ENCODE measurements at regions not wholly inside any gene's neighbourhood (a gene's known extent, or its start where the extent isn't known, plus 50 kb on each side); places are given as distances from the start of the nearest gene placed in this dataset.
A peak's percentile ranks its signal among the peaks of the same experiment; 100 is the strongest.

- no peaks in the 10 kb centered on the region for H3K36me3 Mint-ChIP-seq
- no peak overlapping the region for H3K27ac Mint-ChIP-seq
- H3K27me3 Mint-ChIP-seq, result peaks cover 6% of the 10 kb centered on the region
- H3K4me1 Mint-ChIP-seq, result no peaks in the 10 kb centered on the region
- no peak overlapping the region for H3K4me3 Mint-ChIP-seq
- CTCF ChIA-PET, result no interaction called here
- no peaks in the 10 kb centered on the region for H3K9me3 Mint-ChIP-seq
- no peak for DNase-seq
Measured at GRCh38 chr3:72669224-72669623, 179.0 kb downstream of the SHQ1 start.

GRCh38 chr3:72666447-72666755, 181.8 kb downstream of the SHQ1 start:
- H3K4me3 Mint-ChIP-seq, result no peak overlapping the region
- no peaks in the 10 kb centered on the region for H3K9me3 Mint-ChIP-seq
- H3K4me1 Mint-ChIP-seq, result no peaks in the 10 kb centered on the region
- no peak overlapping the region for H3K27ac Mint-ChIP-seq
- H3K27me3 Mint-ChIP-seq, result peaks cover 5% of the 10 kb centered on the region
- CTCF ChIA-PET, result interaction anchor here (0.6 to 5.4 kb wide), 29 partner anchors 8 to 740 kb away, joined by 3 to 117 read pairs (median 4); no protein-coding TSS in a partner anchor
- no peak for DNase-seq
- no peaks in the 10 kb centered on the region for H3K36me3 Mint-ChIP-seq

DNA sequence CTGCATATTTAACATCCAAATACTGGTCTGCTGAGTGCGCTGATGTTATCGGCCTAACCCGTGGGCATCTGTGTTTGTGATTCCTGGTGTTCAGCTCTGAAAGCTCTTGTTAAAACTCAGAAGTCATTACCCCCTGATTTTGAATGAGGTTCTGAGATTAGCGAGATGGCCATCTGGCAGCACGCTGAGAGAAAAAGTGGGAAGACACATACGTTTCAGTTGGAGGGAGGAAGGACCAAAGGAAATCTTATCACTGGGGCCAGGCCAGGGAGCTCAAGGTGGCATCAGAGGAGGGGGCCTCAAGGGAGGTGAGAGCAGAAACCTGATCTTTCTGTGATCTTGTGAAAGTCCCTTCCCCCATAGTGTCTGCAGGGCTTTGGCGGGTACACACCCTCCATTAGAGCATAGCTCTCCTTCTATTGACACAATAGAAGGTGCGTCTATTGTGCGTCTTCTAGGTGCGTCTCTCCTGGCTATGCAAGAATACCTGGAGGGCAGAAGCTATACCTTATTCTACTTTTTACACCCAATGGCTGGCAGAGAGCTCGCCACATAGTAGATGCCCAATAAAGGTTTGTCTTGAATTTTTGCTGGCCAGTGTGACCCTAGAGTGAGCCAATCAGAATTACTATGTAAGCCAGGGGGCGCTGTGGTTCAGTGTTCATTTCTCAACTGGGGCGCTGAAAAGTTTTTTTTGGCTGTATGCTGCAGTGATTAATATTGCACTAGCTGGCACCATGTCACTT, 182.4 kb downstream of the SHQ1 start:
- Mint-ChIP-seq H3K4me1 (no peaks in the 10 kb centered on the region), H3K27ac (no peak overlapping the region), H3K4me3 (no peak overlapping the region), H3K27me3 (no peaks in the 10 kb centered on the region), H3K9me3 (no peaks in the 10 kb centered on the region), H3K36me3 (no peaks in the 10 kb centered on the region)
- DNase-seq, result peak; percentile 71
- CTCF ChIA-PET, result interaction anchor here (0.6 to 5.4 kb wide), 37 partner anchors 8 to 791 kb away, joined by 3 to 117 read pairs (median 4); no protein-coding TSS in a partner anchor

GRCh38 chr3:72665103-72665502, 183.1 kb downstream of the SHQ1 start:
- Mint-ChIP-seq H3K27me3 (no peaks in the 10 kb centered on the region), H3K9me3 (no peaks in the 10 kb centered on the region), H3K4me3 (no peak overlapping the region), H3K36me3 (no peaks in the 10 kb centered on the region), H3K27ac (no peak overlapping the region), H3K4me1 (no peaks in the 10 kb centered on the region)
- CTCF ChIA-PET, result interaction anchor here (0.7 to 5.4 kb wide), 21 partner anchors 12 to 790 kb away, joined by 3 to 117 read pairs (median 4); no protein-coding TSS in a partner anchor
- no peak for DNase-seq

- H3K4me3 Mint-ChIP-seq, result no peak overlapping the region
- no peaks in the 10 kb centered on the region for H3K27me3 Mint-ChIP-seq
- H3K9me3 Mint-ChIP-seq, result no peaks in the 10 kb centered on the region
- H3K27ac Mint-ChIP-seq, result no peak overlapping the region
- no peaks in the 10 kb centered on the region for H3K4me1 Mint-ChIP-seq
- CTCF ChIA-PET, result interaction anchor here (0.7 to 5.4 kb wide), 6 partner anchors 144 to 789 kb away, joined by 3 to 117 read pairs (median 4); no protein-coding TSS in a partner anchor
- H3K36me3 Mint-ChIP-seq, result no peaks in the 10 kb centered on the region
- DNase-seq, result no peak
Measured at GRCh38 chr3:72664184-72664975, 183.9 kb downstream of the SHQ1 start.

DNA sequence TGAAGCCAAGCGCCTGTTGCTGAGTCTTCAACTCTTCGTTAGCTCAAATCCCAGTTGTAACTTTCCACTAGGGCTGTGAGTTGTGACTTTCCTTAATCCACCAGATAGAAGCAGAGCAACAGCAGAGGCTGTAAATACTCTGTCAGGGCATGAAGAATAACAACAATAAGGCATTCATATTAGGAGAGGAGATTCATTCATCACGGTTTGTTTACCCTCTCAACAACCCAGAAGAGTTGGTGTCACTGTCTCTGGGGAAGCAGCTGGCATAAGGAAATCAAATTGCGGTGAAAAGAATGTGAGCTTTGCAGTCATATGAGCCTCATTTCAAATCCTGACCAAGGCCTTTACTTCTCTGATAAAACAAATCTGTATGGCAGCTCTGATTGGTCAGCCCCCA, 184.8 kb downstream of the SHQ1 start:
- peaks cover under 1% of the 10 kb centered on the region for H3K4me1 Mint-ChIP-seq
- CTCF ChIA-PET, result interaction anchor here (5.4 kb wide), 1 partner anchor 158 kb away, joined by 117 read pairs; no protein-coding TSS in a partner anchor
- H3K36me3 Mint-ChIP-seq, result no peaks in the 10 kb centered on the region
- H3K27ac Mint-ChIP-seq, result no peak overlapping the region
- H3K9me3 Mint-ChIP-seq, result no peaks in the 10 kb centered on the region
- H3K4me3 Mint-ChIP-seq, result no peak overlapping the region
- H3K27me3 Mint-ChIP-seq, result no peaks in the 10 kb centered on the region
- DNase-seq, result no peak

DNA sequence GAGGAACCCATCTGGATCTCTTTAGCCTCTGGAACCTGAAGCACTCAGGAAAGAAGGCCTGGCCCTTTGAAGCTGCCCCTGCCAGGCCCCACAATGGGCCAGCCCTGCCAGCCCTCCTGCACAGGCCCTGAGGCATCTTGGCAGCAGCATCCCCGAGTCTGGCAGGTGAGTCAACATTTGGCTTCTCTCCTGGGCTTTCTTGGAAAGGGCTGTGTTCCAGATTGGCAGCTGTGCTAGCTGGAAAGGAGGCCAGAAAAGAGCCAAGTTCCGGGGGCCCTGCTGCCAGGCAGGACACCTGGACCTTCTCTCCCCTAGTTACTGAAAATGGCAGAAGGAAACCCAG, 187.2 kb downstream of the SHQ1 start:
- H3K9me3 Mint-ChIP-seq, result no peaks in the 10 kb centered on the region
- peaks cover 12% of the 10 kb centered on the region for H3K4me1 Mint-ChIP-seq
- H3K27ac Mint-ChIP-seq, result no peak overlapping the region
- CTCF ChIA-PET, result no interaction called here
- peaks cover 3% of the 10 kb centered on the region for H3K27me3 Mint-ChIP-seq
- H3K36me3 Mint-ChIP-seq, result no peaks in the 10 kb centered on the region
- no peak for DNase-seq
- H3K4me3 Mint-ChIP-seq, result no peak overlapping the region

GRCh38 chr3:72660270-72661114, 187.8 kb downstream of the SHQ1 start:
- H3K27ac Mint-ChIP-seq, result no peak overlapping the region
- H3K4me3 Mint-ChIP-seq, result no peak overlapping the region
- no peak for DNase-seq
- H3K4me1 Mint-ChIP-seq, result peaks cover 12% of the 10 kb centered on the region
- CTCF ChIA-PET, result interaction anchor here (1.0 kb wide), 1 partner anchor 159 kb away, joined by 3 read pairs; no protein-coding TSS in a partner anchor
- H3K36me3 Mint-ChIP-seq, result no peaks in the 10 kb centered on the region
- H3K9me3 Mint-ChIP-seq, result no peaks in the 10 kb centered on the region
- H3K27me3 Mint-ChIP-seq, result peaks cover 7% of the 10 kb centered on the region

DNA sequence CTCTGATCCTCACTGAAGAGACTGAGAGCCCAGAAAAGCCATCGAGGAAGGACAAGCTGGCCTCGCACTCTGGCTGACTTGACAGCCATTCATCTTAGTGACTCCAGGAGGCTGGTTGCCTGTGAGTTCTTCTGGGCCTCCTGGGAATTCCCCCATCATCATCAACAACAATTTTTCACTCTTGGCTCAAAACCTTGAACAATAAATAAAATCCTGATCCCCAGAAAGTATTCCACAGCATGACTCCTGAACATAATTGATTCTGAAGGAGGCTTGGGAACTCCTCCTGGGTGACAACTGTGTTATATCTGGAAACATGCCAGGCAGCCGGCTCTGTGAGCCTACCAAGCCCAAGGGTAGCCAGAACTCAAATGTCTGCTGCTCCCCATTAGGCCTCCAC, 188.6 kb downstream of the SHQ1 start:
- H3K27ac Mint-ChIP-seq, result no peak overlapping the region
- H3K27me3 Mint-ChIP-seq, result peaks cover 14% of the 10 kb centered on the region
- H3K4me3 Mint-ChIP-seq, result no peak overlapping the region
- peaks cover 12% of the 10 kb centered on the region for H3K4me1 Mint-ChIP-seq
- H3K9me3 Mint-ChIP-seq, result no peaks in the 10 kb centered on the region
- no peak for DNase-seq
- no peaks in the 10 kb centered on the region for H3K36me3 Mint-ChIP-seq
- CTCF ChIA-PET, result interaction anchor here (1.0 kb wide), 1 partner anchor 160 kb away, joined by 3 read pairs; no protein-coding TSS in a partner anchor

- no peak for DNase-seq
- H3K4me3 Mint-ChIP-seq, result no peak overlapping the region
- no peak overlapping the region for H3K27ac Mint-ChIP-seq
- no peaks in the 10 kb centered on the region for H3K36me3 Mint-ChIP-seq
- CTCF ChIA-PET, result no interaction called here
- peaks cover 17% of the 10 kb centered on the region for H3K27me3 Mint-ChIP-seq
- no peaks in the 10 kb centered on the region for H3K9me3 Mint-ChIP-seq
- peaks cover 12% of the 10 kb centered on the region for H3K4me1 Mint-ChIP-seq
Measured at GRCh38 chr3:72659188-72659587, 189.1 kb downstream of the SHQ1 start.

GRCh38 chr3:72658466-72659100, 189.7 kb downstream of the SHQ1 start:
- no peaks in the 10 kb centered on the region for H3K9me3 Mint-ChIP-seq

GRCh38 chr3:72657666-72658065, 190.6 kb downstream of the SHQ1 start:
- Mint-ChIP-seq H3K4me1 (peaks cover 12% of the 10 kb centered on the region), H3K9me3 (no peaks in the 10 kb centered on the region), H3K36me3 (no peaks in the 10 kb centered on the region), H3K4me3 (no peak overlapping the region), H3K27me3 (peaks cover 17% of the 10 kb centered on the region), H3K27ac (no peak overlapping the region)
- CTCF ChIA-PET, result interaction anchor here (1.1 to 1.7 kb wide), 2 partner anchors 9 to 387 kb away, joined by 3 to 7 read pairs; no protein-coding TSS in a partner anchor
- DNase-seq, result peak; percentile 46

More at GRCh38 chr3:72658466-72659100, 189.7 kb downstream of the SHQ1 start:
- no peak for DNase-seq
- Mint-ChIP-seq H3K4me3 (no peak overlapping the region), H3K27me3 (peaks cover 17% of the 10 kb centered on the region), H3K36me3 (no peaks in the 10 kb centered on the region), H3K27ac (no peak overlapping the region), H3K4me1 (peaks cover 12% of the 10 kb centered on the region)
- CTCF ChIA-PET, result interaction anchor here (0.6 to 1.7 kb wide), 3 partner anchors 8 to 748 kb away, joined by 3 to 7 read pairs (median 3); no protein-coding TSS in a partner anchor

DNA sequence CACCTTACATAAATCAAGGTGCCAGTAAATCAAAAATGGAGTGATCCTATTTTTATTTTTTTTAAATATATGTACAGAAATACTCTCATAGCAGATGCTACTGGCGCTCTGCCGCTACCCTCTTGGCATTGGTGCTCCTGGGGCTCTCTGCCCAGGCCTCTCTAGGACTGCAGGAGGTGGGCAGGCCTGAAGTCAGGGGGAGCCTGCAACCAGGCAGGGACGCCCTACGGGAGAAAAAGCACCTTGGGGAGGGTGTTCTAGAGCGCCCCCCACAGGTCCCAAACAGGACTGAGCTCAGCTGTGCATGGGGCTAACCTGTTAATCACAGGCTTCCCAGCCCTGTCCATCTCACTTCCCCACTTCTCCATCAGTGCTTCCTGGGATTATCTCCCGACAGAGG, 192.5 kb downstream of the SHQ1 start:
- no peak for DNase-seq
- H3K27me3 Mint-ChIP-seq, result peaks cover 17% of the 10 kb centered on the region
- H3K4me1 Mint-ChIP-seq, result peaks cover 12% of the 10 kb centered on the region
- no peak overlapping the region for H3K27ac Mint-ChIP-seq
- CTCF ChIA-PET, result no interaction called here
- peaks cover 4% of the 10 kb centered on the region for H3K9me3 Mint-ChIP-seq
- H3K36me3 Mint-ChIP-seq, result no peaks in the 10 kb centered on the region
- H3K4me3 Mint-ChIP-seq, result no peak overlapping the region

Data from activated naive CD4-positive, alpha-beta T cell treated with anti-CD3 and anti-CD28 coated beads, Interleukin-2, amount 10 ng/mL, durations not matched to agents 7 days and 5 days (primary cell).